ENCODE measurements at regions not wholly inside any gene's neighbourhood (a gene's known extent, or its start where the extent isn't known, plus 50 kb on each side); places are given as distances from the start of the nearest gene placed in this dataset.

DNA sequence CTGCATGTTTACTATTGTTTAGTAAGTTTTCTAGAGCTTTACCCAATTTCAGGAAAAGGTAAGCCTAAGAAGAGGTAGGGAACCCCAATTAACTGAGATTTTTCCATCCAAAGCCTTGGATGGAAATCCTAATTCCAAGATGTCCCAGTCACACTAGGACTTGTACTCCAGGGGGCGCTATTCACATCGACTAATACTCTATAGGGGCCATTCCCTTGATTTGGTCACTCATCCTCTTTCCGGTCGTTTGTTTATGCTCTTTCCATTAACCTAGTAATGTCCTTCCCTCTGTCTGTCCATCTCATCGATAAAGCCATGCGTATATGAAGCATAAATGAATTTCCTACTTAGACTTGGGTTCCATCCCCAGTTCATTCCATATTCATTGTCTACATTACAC lies 80.8 kb upstream of the FUCA2 start:
- no peak for DNase-seq
- H3K9me3 ChIP-seq, result no peaks in the 10 kb centered on the region
- peaks cover 0 to 33% (median 23%) of the 10 kb centered on the region in 4 donors for H3K4me1 ChIP-seq
- no peak overlapping the region for H3K4me3 ChIP-seq
- H3K36me3 ChIP-seq, result no peaks in the 10 kb centered on the region
- TF ChIP-seq POLR2A (IDR thresholded peaks at IDR 0.05), result no peak
- no peak for TF ChIP-seq EP300 (IDR thresholded peaks at IDR 0.05)
- no peak for TF ChIP-seq POLR2AphosphoS5 (IDR thresholded peaks at IDR 0.05)
- 81 to 86% (median 83%) methylated on average over 6 of the region's 6 CpGs for WGBS, 5 donors
- intact Hi-C loops (cut with DNase I; ENCODE audit: low total_unique reads), result no loop called here
- no peaks in the 10 kb centered on the region for H3K27me3 ChIP-seq
- no peak overlapping the region for H3K27ac ChIP-seq

DNA sequence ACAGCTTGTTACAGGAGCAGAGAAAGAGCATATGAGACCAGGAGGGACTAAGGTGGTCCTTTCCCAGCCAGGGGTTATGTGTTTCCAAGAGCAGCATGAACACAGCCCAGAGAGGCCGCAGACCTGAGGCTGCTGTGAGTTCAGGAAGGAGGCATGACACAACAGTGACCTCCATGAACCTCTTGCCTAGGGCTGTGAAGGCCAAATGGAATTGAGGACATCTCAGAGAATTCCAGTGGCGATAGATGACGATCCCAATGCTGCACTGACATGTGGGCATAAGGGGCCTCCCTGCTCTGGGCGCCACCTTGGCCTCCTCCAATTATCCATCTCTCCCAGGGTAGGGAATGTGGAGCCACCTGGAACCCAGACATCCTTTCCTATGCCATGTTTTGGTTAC lies 79.9 kb upstream of the FUCA2 start:
- intact Hi-C loops (cut with DNase I; ENCODE audit: low total_unique reads), result no loop called here
- no peak for DNase-seq
- H3K27me3 ChIP-seq, result no peaks in the 10 kb centered on the region

DNA sequence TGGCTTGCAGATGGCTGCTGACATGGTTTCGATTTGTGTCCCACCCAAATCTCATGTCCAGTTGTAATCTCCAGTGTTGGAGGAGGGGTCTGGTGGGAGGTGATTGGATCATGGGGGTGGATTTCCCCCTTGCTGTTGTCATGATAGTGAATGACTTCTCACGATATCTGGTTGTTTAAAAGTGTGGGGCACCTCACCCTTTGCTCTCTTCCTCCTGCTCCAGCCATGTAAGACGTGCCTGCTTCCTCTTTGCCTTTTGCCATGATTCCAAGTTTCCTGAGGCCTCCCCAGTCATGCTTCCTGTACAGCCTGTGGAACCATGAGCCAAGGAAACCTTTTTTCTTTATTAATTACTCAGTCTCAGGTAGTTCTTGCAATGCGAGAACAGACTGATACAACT lies 77.6 kb upstream of the FUCA2 start:
- 87 to 96% (median 92%) methylated on average over 4 of the region's 4 CpGs for WGBS, 5 donors
- intact Hi-C loops (cut with DNase I; ENCODE audit: low total_unique reads), result no loop called here
- DNase-seq, result no peak

More for the DNA sequence above, 79.9 kb upstream of the FUCA2 start:
- Histone ChIP-seq H3K27ac (no peak overlapping the region), H3K9me3 (no peaks in the 10 kb centered on the region), H3K4me1 (peaks cover 0 to 24% (median 18%) of the 10 kb centered on the region in 4 donors), H3K36me3 (no peaks in the 10 kb centered on the region), H3K4me3 (no peak overlapping the region)
- TF ChIP-seq POLR2A (IDR thresholded peaks at IDR 0.05) (no peak), EP300 (IDR thresholded peaks at IDR 0.05) (no peak), POLR2AphosphoS5 (IDR thresholded peaks at IDR 0.05) (no peak)
- TF ChIP-seq, protein P1, sequence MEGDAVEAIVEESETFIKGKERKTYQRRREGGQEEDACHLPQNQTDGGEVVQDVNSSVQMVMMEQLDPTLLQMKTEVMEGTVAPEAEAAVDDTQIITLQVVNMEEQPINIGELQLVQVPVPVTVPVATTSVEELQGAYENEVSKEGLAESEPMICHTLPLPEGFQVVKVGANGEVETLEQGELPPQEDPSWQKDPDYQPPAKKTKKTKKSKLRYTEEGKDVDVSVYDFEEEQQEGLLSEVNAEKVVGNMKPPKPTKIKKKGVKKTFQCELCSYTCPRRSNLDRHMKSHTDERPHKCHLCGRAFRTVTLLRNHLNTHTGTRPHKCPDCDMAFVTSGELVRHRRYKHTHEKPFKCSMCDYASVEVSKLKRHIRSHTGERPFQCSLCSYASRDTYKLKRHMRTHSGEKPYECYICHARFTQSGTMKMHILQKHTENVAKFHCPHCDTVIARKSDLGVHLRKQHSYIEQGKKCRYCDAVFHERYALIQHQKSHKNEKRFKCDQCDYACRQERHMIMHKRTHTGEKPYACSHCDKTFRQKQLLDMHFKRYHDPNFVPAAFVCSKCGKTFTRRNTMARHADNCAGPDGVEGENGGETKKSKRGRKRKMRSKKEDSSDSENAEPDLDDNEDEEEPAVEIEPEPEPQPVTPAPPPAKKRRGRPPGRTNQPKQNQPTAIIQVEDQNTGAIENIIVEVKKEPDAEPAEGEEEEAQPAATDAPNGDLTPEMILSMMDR (IDR thresholded peaks at IDR 0.05), result no peak
- WGBS, 5 donors, result 87 to 99% (median 96%) methylated on average over 4 of the region's 4 CpGs

DNA sequence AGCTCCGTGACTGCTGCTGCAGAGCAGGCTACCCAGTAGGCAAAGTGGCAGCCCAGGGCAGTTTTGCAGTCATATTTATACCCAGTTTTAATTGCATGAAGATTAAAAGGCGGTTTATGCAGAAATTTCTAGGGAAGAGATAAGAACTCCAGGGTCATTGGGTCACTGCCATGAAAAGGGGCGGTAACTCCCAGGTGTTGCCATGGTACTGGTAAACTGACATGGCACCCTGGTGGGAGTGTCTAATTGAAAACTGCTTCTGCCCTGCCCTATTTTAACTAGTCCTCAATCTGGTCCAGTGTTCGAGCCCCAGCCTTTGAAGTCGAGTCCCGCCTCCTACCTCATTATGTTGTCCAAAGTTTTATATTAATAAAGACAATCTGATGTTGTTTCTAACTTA lies 75.0 kb upstream of the FUCA2 start:
- intact Hi-C loops (cut with DNase I; ENCODE audit: low total_unique reads), result no loop called here
- WGBS, 5 donors, result 90 to 94% (median 94%) methylated on average over 6 of the region's 6 CpGs

More for the DNA sequence above, 77.6 kb upstream of the FUCA2 start:
- TF ChIP-seq POLR2A (IDR thresholded peaks at IDR 0.05) (no peak), EP300 (IDR thresholded peaks at IDR 0.05) (no peak), POLR2AphosphoS5 (IDR thresholded peaks at IDR 0.05) (no peak)
- TF ChIP-seq, protein P1 (IDR thresholded peaks at IDR 0.05), result no peak
- Histone ChIP-seq H3K9me3 (no peaks in the 10 kb centered on the region), H3K27me3 (no peaks in the 10 kb centered on the region), H3K27ac (no peak overlapping the region), H3K4me3 (no peak overlapping the region), H3K4me1 (peaks cover 0 to 3% (median under 1%) of the 10 kb centered on the region in 4 donors), H3K36me3 (no peaks in the 10 kb centered on the region)

DNA sequence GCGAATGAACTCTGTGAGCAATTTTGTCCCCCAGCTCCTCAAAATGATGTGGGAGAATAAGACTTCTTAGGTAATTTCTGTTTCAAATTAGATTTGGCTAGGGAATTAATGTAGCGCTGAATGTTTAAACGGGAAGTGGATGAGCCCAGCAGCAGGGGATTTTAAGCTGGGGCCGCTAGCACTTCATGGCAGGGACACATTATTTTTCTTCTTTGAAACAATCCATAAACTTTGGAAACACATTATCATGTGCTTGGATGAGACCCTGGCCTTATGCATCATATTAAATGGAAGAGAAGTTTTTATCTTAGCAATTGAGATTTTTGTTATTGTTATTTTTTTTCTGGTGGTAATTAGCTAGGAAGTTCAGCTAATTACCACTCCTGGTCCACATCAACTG lies 74.2 kb upstream of the FUCA2 start:
- Histone ChIP-seq H3K27me3 (no peaks in the 10 kb centered on the region), H3K4me1 (no peaks in the 10 kb centered on the region), H3K9me3 (no peaks in the 10 kb centered on the region), H3K27ac (no peak overlapping the region), H3K36me3 (no peaks in the 10 kb centered on the region), H3K4me3 (no peak overlapping the region)
- 79 to 91% (median 85%) methylated on average over 4 of the region's 4 CpGs for WGBS, 5 donors
- no peak for DNase-seq
- TF ChIP-seq POLR2A (IDR thresholded peaks at IDR 0.05) (no peak), POLR2AphosphoS5 (IDR thresholded peaks at IDR 0.05) (no peak), EP300 (IDR thresholded peaks at IDR 0.05) (no peak)
- TF ChIP-seq, protein P1 (IDR thresholded peaks at IDR 0.05), result no peak
- intact Hi-C loops (cut with DNase I; ENCODE audit: low total_unique reads), result no loop called here

More for the DNA sequence above, 75.0 kb upstream of the FUCA2 start:
- H3K27ac ChIP-seq, result no peak overlapping the region
- H3K4me3 ChIP-seq, result no peak overlapping the region
- no peaks in the 10 kb centered on the region for H3K4me1 ChIP-seq
- no peaks in the 10 kb centered on the region for H3K36me3 ChIP-seq
- TF ChIP-seq, protein P1 (IDR thresholded peaks at IDR 0.05), result no peak
- no peak for TF ChIP-seq POLR2A (IDR thresholded peaks at IDR 0.05)
- TF ChIP-seq POLR2AphosphoS5 (IDR thresholded peaks at IDR 0.05), result no peak
- TF ChIP-seq EP300 (IDR thresholded peaks at IDR 0.05), result no peak
- H3K27me3 ChIP-seq, result no peaks in the 10 kb centered on the region
- no peaks in the 10 kb centered on the region for H3K9me3 ChIP-seq
- no peak for DNase-seq
